SK-N-SH treated with all-trans-retinoic acid at 6 μM for 48 hours (cell line): ENCODE measurements at regions not wholly inside any gene's neighbourhood (a gene's known extent, or its start where the extent isn't known, plus 50 kb on each side); places are given as distances from the start of the nearest gene placed in this dataset.

Experiments
- ARNTL ChIP-seq: fragments of 450-650 bp; formaldehyde crosslinking; IDR thresholded peaks from 2 replicates; pipeline ENCODE4 v1.5.0; 2020; ENCODE audit warnings: low read depth, mild to moderate bottlenecking, moderate library complexity, borderline replicate concordance
- BACH2 ChIP-seq: fragments of 250-450 bp; sonication (Bioruptor Pico); IDR thresholded peaks from 2 replicates; pipeline ENCODE4 v1.9.0; 2021; ENCODE audit warnings: mild to moderate bottlenecking, borderline replicate concordance
- PATZ1 ChIP-seq: fragments of 250-450 bp; sonication (Bioruptor Pico); IDR thresholded peaks from 2 replicates; pipeline ENCODE4 v1.8.0; 2020; ENCODE audit warnings: mild to moderate bottlenecking, moderate library complexity, borderline replicate concordance
- SNAI2 ChIP-seq: fragments of 250-450 bp; sonication (Bioruptor Pico); IDR thresholded peaks from 2 replicates; pipeline ENCODE4 v1.5.0; 2020; ENCODE audit warnings: mild to moderate bottlenecking, moderate library complexity
- TSHZ2 ChIP-seq: fragments of 250-450 bp; sonication (Bioruptor Pico); IDR thresholded peaks from 2 replicates; pipeline ENCODE4 v1.5.0; 2020; ENCODE audit warnings: mild to moderate bottlenecking, moderate library complexity
- ZNF70 ChIP-seq: fragments of 450-650 bp; formaldehyde crosslinking; IDR thresholded peaks from 2 replicates; pipeline ENCODE4 v1.5.0; 2020; ENCODE audit warnings: mild to moderate bottlenecking, moderate library complexity

- TF ChIP-seq SNAI2 (no peak), PATZ1 (CRISPR knock-in tag) (no peak), BACH2 (CRISPR knock-in tag) (no peak), TSHZ2 (CRISPR knock-in tag) (no peak), ZNF70 (CRISPR knock-in tag) (no peak), ARNTL (CRISPR knock-in tag) (no peak)
These were observed 208.4 kb upstream of the DPPA4 start for GRCh38 chr3:109545746-109546145.
